Activated CD8-positive, alpha-beta memory T cell treated with anti-CD3 and anti-CD28 coated beads, Interleukin-2, amount 50 U/mL, for 24 hours (primary cell): ENCODE measurements at regions not wholly inside any gene's neighbourhood (a gene's known extent, or its start where the extent isn't known, plus 50 kb on each side); places are given as distances from the start of the nearest gene placed in this dataset.
"Not testable (repeated sequence)": the region's sequence is repeated elsewhere in the genome, so short reads cannot be mapped to it uniquely, and the experiment has no call there.

ENCODE experiments used
- DNase-seq: peaks from one replicate; pipeline ENCODE4 v3.0.0-alpha.2; 2020; ENCODE audit errors: extremely low read depth

DNA sequence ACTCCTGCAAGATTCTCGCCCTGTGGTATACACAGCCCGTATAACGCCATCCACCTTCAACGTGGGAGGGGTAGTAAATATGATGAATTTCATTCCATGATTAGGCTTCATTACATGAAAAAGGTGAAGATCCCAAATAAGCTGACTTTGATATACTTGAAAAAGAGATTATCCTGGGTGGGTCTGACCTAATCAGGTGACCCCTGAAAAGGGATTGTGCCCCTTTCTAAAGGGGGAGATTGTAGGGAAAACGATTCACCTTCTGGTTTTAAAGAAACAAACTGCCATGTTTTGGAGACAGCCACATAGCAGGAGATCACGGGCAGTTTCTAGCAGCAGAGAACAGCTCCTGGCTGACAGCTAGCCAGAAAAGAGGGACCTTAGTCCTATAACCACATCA is 155.1 kb upstream of the SMLR1 start:
- DNase-seq = no peak

DNA sequence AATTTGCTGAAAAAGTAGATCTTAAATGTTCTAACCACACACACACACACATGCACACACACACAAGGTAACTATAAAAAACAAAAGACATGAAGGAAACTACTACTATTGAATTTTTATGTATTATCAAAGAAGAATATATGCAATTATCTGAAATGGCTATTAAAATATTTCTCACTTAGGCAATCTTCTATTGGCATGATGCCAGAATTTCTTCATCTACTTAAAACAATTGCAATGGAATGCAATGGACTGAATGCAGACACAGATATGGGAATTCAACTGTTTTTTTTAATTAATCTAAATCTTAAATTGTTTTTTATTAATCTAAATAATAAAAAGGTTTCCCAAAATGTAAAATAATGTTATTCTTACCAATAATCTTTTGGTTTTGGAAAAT is 152.6 kb upstream of the SMLR1 start:
- DNase-seq = no peak

DNA sequence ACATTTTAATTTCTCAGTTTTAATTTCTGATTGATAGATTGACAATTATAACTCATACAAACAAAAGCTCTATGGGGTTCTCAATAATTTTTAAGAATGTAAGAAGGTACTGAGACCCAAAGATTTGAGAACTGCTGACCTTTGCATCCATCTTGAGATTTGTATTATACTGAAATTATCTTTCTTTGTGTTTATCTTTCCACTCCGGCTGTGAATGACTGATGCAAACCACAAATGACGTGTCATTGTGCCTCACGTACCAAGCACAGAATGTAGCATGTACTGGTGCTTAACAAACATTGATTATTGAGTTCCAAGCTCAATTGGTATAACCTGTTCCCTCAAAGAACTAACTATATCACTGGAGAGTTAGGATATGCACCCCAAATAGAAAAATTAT is 152.1 kb upstream of the SMLR1 start:
- DNase-seq = no peak

DNA sequence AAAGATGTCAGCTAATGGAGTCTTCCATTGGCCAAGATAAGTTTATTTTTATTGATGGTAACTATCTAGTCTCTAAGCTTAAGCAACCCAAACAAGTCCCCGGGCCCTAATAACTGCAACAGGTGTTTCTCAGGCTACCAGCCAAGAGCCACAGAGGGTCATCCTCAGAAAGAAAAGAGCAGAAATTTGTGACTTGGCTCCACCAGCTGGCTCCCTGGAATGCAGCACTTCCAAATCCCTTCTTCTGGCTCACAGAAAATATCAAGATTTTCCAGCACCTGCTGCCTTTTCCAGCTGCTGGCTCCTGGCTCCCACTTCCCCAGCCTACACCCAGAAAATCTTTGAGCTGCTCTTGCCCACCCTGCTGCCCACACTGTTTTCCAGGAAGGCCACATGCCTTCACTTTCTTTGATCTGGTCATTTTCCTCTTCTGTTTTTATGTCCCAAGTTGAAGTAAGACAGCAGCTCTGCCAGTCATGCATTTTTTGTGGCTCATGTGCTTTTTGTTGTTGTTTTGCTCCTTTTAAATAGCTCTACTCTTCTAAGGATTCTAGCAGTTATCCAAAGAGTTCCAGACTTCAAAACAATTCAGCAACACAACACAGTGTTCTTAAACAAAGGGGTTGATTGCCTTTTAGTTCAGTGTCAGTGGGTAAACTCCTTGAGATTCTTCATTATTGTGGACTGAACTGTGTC is 151.0 kb upstream of the SMLR1 start:
- no peak for DNase-seq

DNA sequence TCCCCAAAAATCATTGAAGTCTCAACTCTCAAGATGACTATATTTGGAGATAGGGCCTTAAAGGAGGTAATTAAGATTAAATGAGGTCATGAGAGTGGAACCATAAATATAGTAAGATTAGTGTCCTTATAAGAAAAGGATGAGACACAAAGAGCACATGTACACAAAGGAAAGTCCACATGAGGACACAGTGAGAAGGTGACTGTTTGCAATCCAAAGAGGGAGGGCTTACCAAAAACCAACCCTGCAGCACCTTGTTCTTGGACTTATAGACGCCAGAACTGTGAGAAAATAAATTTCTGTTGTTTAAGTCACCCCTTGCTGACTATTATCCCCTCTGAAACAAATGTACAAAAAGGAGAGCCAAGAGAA is 150.4 kb upstream of the SMLR1 start:
- DNase-seq = no peak

- DNase-seq = no peak
These were observed 149.9 kb upstream of the SMLR1 start for GRCh38 chr6:130677312-130677711.

GRCh38 chr6:130677766-130678165 is 149.4 kb upstream of the SMLR1 start:
- no peak for DNase-seq

DNA sequence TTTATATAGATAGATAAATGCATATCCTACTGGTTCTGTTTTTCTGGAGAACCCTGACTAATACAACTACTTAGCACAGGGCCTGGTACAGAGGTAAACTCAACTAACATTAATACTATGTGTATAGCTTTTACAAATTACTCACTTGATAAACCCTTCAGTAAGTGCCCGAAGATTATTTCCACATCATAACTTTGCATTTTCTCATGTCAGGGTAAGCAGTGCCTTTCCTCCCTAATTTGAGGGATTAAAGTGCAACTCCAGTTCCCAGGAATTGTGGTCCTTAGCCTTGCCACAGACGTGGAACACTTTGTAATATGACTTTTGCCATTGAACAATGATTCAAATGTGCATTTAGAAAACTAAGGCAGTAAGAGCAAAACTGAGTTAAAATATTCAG is 147.5 kb upstream of the SMLR1 start:
- no peak for DNase-seq

GRCh38 chr6:130680116-130680515 is 147.1 kb upstream of the SMLR1 start:
- DNase-seq = no peak

DNA sequence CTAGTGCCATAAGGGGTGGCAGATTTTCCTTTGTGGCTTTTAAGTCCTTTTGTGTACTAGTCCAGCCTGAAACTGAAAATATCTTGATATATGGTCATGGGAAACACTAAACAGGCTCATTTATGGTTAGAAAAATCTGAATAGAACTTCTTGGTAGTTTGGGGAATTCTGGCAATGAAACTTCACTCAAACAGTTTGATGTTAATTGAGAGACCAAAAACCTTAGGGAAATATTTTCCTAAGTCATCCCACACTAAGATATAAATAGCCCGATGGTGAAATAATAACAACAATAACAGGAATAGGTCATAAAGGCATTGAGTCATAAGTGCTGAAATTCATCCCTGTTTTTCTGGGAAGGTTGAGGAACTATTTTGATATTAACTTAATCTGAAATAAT is 146.2 kb upstream of the SMLR1 start:
- no peak for DNase-seq

DNA sequence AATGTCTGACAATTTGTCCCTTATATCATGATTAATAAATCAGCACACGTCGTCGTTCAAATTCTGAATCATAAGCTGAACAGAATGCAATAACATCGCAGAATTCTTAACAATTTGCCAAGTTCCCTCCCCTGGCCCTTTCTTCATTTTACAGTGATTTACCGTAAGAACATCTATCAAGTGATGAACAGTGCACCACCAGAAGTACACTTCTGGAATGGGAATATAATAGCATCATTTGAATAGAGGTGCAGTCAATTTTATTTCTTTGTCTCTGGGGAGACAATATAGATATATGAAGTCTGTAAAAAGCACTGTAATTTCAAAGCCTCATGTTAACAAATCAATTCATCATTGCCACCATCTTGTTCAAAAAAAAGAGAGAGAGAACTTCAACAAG is 145.1 kb upstream of the SMLR1 start:
- DNase-seq = no peak

DNA sequence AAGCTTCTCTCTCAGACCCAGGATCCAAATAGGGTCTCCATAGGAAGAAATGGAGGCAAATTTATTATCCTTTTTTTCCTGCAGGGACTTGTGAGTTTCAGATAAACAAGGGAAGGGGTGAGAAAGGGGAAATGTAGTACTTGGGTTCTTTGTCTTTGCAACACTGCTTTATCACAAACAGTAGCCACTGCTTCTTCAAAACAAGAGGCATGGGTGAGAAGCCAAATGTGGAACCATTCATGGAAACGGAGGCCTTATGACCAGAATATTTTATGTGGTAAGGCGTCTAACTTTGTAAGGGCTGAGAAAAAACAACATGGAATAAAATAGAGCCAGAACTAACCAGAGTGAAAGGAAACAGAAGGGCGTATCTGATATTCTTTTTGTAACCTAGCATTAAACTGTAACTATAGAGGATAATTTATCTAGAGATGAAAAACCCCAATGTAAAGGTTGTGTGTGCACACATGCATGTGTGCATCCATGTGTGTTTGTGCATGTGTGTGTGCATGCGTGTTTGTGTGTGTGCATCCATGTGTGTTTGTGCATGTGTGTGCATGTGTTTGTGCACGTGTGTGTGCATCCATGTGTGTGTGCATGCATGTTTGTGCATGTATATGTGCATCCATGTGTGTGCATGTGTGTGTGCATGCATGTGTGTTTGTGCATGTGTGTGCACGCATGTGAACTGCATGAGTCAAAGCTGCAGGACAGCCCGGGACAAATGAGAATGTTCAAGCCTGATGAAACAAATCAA is 143.3 kb upstream of the SMLR1 start:
- DNase-seq = no peak

DNA sequence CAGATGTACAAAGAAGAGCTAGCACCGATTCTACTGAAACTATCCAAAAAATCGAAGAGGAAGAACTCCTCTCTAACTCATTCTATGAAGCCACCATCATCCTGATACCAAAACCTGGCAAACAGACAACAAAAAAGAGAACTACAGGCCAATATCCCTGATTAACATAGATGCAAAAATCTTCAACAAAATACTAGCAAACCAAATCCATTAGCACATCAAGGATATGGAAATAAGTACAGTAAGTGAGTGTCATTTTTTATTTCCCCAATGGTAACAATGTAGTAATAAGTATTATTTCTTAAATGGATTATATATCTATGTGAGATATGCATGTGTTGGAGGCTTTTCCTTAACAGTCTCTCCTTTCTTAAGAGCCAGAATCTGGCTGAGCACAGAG is 134.5 kb upstream of the SMLR1 start:
- DNase-seq = no peak

GRCh38 chr6:130693944-130694343 is 133.3 kb upstream of the SMLR1 start:
- no peak for DNase-seq

DNA sequence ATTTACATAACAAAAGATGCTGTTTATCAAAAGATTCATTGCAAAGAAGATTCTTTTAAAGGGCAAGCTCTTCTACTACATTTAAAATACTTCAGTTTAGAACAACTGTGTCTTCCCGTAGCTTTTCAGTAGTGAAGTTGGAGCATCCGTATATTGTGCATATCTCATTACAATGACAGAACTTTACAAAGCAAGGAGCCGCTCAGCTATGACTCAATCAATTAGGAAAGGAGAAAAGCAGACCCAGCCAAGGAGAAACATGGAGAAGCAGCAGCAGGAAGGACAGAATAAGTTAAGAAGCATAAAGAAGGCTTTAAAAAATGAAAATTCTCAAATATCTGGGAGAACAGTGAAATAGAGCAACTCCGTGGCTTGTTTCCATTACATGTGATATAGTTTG is 132.6 kb upstream of the SMLR1 start:
- DNase-seq = no peak

DNA sequence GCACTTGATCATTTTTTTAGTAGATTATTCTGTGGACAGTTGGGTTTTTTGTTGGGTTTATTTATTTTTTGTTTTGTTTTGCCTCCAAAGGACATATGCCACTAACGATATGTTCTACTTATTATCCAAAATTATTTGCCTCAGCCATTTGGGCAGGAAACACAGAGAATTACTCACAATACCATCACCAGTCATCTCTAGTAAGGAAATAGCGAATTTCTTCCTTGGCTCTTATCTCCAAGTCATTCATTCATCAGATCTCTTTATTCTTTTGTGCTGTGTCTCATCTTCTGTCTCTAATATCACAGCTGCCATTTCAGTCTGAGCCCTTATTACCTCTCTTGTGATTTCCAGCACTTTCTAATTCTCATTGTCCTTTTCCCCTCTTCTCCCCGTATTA is 130.4 kb upstream of the SMLR1 start:
- no peak for DNase-seq

GRCh38 chr6:130697271-130697994 is 129.8 kb upstream of the SMLR1 start:
- DNase-seq = no peak

GRCh38 chr6:130697995-130698535 is 129.1 kb upstream of the SMLR1 start:
- peak; percentile 14 for DNase-seq

DNA sequence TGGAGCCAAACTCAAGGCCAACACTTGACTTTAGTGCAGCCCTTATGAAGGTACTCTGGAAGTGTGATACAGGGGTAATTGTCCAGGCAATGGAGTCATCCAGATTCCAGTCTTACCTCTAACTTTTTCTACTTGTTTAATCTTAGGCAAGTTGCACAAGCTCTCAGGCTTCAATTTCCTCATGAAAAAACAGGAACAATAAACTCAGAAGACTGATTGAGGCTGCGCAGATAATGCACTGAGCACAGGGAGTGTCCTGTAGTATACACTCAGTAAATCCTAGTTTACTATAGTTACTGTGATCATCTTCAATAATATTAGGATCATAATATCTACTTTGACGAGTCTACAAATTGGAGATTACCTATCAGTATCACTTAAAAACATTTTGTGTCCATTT is 127.5 kb upstream of the SMLR1 start:
- no peak for DNase-seq

DNA sequence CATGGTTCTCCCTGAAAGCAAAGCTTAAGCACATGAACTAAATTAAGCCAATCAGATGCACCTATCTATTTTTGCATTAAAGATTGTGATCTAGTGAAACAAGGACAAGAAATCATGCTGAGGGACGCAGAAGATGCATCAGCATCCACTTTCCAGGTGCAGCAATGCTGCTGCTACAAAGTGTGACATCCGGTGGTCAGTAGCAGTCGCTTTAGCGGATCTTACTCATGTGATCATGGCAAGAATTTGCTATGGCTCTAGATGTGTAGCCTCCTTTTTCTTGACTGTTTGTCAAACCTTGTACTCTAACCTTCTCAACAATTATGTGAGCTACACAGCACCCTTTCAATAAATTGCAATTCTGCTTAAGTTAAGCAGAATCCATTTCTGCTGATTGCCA is 126.8 kb upstream of the SMLR1 start:
- no peak for DNase-seq

DNA sequence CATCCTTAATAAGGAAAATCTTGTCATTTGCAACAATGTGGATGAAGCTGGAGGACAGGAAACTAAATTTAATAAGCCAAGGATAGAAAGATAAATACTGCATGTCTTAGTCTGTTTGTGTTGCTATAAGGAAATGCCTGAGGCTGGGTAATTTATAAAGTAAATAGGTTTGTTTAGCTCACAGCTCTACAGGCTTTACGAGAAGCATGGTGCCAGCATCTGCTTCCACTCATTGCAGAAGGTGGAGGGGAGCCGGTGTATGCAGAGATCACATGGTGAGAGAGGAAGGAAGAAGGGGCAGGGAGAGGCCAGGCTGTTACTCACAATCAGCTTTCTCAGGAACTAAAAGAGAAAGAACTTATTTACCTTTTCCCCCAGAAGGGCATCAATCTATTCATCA is 118.9 kb upstream of the SMLR1 start:
- DNase-seq = no peak

DNA sequence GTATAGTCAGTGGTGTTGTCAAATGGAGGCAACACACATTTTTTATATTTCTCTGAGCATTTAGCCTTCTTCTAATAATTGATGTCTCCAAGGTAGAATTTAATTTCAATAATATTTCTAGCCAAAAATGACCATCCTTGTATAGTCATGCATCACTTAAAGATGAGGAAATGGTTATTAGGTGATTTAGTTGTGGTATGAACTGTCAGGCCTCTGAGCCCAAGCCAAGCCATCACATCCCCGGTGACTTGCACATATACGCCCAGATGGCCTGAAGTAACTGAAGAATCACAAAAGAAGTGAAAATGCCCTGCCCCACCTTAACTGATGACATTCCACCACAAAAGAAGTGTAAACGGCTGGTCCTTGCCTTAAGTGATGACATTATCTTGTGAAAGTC is 115.6 kb upstream of the SMLR1 start:
- DNase-seq = not testable (repeated sequence)

GRCh38 chr6:130713144-130713543 is 114.1 kb upstream of the SMLR1 start:
- DNase-seq = no peak
